ENCODE measurements at regions not wholly inside any gene's neighbourhood (a gene's known extent, or its start where the extent isn't known, plus 50 kb on each side); places are given as distances from the start of the nearest gene placed in this dataset.

DNA sequence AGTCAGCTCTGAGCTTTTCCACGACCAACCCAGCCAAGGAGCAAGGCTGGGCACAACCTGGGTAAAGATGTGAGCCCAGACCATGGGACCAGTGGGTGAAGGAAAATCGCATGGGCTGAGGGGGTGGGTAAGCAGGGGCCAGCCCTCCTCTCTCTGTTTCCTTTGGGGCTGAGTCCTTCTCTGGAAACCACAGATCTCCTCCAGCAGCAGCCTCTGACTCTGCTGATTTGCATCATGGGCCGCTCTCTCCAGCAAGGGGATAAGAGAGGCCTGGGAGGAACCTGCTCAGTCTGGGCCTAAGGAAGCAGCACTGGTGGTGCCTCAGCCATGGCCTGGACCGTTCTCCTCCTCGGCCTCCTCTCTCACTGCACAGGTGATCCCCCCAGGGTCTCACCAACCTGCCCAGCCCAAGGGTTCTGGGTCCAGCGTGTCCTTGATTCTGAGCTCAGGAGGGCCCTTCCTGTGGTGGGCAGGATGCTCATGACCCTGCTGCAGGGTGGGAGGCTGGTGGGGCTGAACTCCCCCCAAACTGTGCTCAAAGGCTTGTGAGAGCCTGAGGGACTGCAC lies 67.8 kb downstream of the GGTLC2 start:
- TF ChIP-seq, protein P1, sequence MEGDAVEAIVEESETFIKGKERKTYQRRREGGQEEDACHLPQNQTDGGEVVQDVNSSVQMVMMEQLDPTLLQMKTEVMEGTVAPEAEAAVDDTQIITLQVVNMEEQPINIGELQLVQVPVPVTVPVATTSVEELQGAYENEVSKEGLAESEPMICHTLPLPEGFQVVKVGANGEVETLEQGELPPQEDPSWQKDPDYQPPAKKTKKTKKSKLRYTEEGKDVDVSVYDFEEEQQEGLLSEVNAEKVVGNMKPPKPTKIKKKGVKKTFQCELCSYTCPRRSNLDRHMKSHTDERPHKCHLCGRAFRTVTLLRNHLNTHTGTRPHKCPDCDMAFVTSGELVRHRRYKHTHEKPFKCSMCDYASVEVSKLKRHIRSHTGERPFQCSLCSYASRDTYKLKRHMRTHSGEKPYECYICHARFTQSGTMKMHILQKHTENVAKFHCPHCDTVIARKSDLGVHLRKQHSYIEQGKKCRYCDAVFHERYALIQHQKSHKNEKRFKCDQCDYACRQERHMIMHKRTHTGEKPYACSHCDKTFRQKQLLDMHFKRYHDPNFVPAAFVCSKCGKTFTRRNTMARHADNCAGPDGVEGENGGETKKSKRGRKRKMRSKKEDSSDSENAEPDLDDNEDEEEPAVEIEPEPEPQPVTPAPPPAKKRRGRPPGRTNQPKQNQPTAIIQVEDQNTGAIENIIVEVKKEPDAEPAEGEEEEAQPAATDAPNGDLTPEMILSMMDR (IDR thresholded peaks at IDR 0.05), result no peak
- no peak for TF ChIP-seq POLR2A (IDR thresholded peaks at IDR 0.05)
